ENCODE measurements at regions not wholly inside any gene's neighbourhood (a gene's known extent, or its start where the extent isn't known, plus 50 kb on each side); places are given as distances from the start of the nearest gene placed in this dataset.
"Not testable (repeated sequence)": the region's sequence is repeated elsewhere in the genome, so short reads cannot be mapped to it uniquely, and the experiment has no call there.

GRCh38 chr4:166153548-166153947, 280.5 kb downstream of the TLL1 start:
- no peak for DNase-seq (ENCODE audit: low read depth)

- no peak for DNase-seq (ENCODE audit: low read depth)
These were observed 289.3 kb downstream of the TLL1 start for GRCh38 chr4:166162327-166162726.

GRCh38 chr4:166165829-166166420, 292.9 kb downstream of the TLL1 start:
- DNase-seq (ENCODE audit: low read depth): peak; percentile 35

GRCh38 chr4:166169111-166169510, 296.1 kb downstream of the TLL1 start:
- DNase-seq (ENCODE audit: low read depth): no peak

GRCh38 chr4:166172619-166173018, 299.6 kb downstream of the TLL1 start:
- no peak for DNase-seq (ENCODE audit: low read depth)

- no peak for DNase-seq (ENCODE audit: low read depth)
These were observed 301.9 kb downstream of the TLL1 start for GRCh38 chr4:166174717-166175490.

- no peak for DNase-seq (ENCODE audit: low read depth)
These were observed 309.1 kb downstream of the TLL1 start for GRCh38 chr4:166182145-166182544.

- DNase-seq (ENCODE audit: low read depth): no peak
These were observed 322.1 kb downstream of the TLL1 start for GRCh38 chr4:166195101-166195500.

GRCh38 chr4:166197166-166197565, 324.1 kb downstream of the TLL1 start:
- no peak for DNase-seq (ENCODE audit: low read depth)

GRCh38 chr4:166198041-166198440, 325.0 kb downstream of the TLL1 start:
- no peak for DNase-seq (ENCODE audit: low read depth)

GRCh38 chr4:166198516-166199310, 325.7 kb downstream of the TLL1 start:
- no peak for DNase-seq (ENCODE audit: low read depth)

- DNase-seq (ENCODE audit: low read depth): no peak
These were observed 330.0 kb downstream of the TLL1 start for GRCh38 chr4:166202991-166203390.

- not testable (repeated sequence) for DNase-seq (ENCODE audit: low read depth)
These were observed 339.3 kb downstream of the TLL1 start for GRCh38 chr4:166212326-166212725.

GRCh38 chr4:166222271-166222670, 349.2 kb downstream of the TLL1 start:
- no peak for DNase-seq (ENCODE audit: low read depth)

- DNase-seq (ENCODE audit: low read depth): no peak
These were observed 355.1 kb downstream of the TLL1 start for GRCh38 chr4:166228112-166228511.

- no peak for DNase-seq (ENCODE audit: low read depth)
These were observed 356.8 kb downstream of the TLL1 start for GRCh38 chr4:166229799-166230198.

GRCh38 chr4:166230841-166231240, 357.8 kb downstream of the TLL1 start:
- no peak for DNase-seq (ENCODE audit: low read depth)

GRCh38 chr4:166239354-166239753, 366.3 kb downstream of the TLL1 start:
- no peak for DNase-seq (ENCODE audit: low read depth)

GRCh38 chr4:166252487-166253402, 379.7 kb downstream of the TLL1 start:
- DNase-seq (ENCODE audit: low read depth): no peak

- DNase-seq (ENCODE audit: low read depth): no peak
These were observed 384.2 kb downstream of the TLL1 start for GRCh38 chr4:166257276-166257675.

GRCh38 chr4:166257891-166258290, 384.9 kb downstream of the TLL1 start:
- DNase-seq (ENCODE audit: low read depth): no peak

GRCh38 chr4:166259081-166259480, 386.0 kb downstream of the TLL1 start:
- DNase-seq (ENCODE audit: low read depth): no peak

Measured in GM04504 (cell line).